CD4-positive, CD25-positive, alpha-beta regulatory T cell (primary cell): ENCODE measurements at regions not wholly inside any gene's neighbourhood (a gene's known extent, or its start where the extent isn't known, plus 50 kb on each side); places are given as distances from the start of the nearest gene placed in this dataset.
"Not testable (repeated sequence)": the region's sequence is repeated elsewhere in the genome, so short reads cannot be mapped to it uniquely, and the experiment has no call there.

ENCODE experiments used
- ATAC-seq, 2 donors: fragments of 150-1000 bp; cut with Tn5 transposase; one replicate each; pipeline ENCODE4 v1.10.0; 2021; ENCODE audit warnings: low read depth in 2 of 2, moderate number of reproducible peaks in 2 of 2, moderate library complexity in 1 of 2
- DNase-seq, 3 donors: peaks; one replicate each; pipeline versions ENCODE4 v3.0.0 to v3.0.0-alpha.2; 2012 to 2022; ENCODE audit warnings: mixed read lengths in 1 of 3
- H3K27ac ChIP-seq: one replicate; pipeline ENCODE4 v1.7.0; 2013; ENCODE audit warnings: mild to moderate bottlenecking, low read length; ENCODE audit not compliant: insufficient read depth, poor library complexity, severe bottlenecking
- H3K27me3 ChIP-seq: one replicate; pipeline ENCODE4 v1.7.0; 2013; ENCODE audit warnings: low read length; ENCODE audit not compliant: control insufficient read depth, insufficient read depth
- H3K36me3 ChIP-seq: one replicate; pipeline ENCODE4 v1.7.0; 2013; ENCODE audit warnings: mild to moderate bottlenecking, low read length, moderate library complexity; ENCODE audit not compliant: control insufficient read depth, insufficient read depth
- H3K4me1 ChIP-seq: 2 replicates; pipeline ENCODE4 v1.7.0; 2013; ENCODE audit warnings: mild to moderate bottlenecking, low read length; ENCODE audit not compliant: insufficient read depth, control insufficient read depth, poor library complexity, severe bottlenecking
- H3K4me3 ChIP-seq: one replicate; pipeline ENCODE4 v1.7.0; 2013; ENCODE audit warnings: low read depth, mild to moderate bottlenecking, low read length, moderate library complexity
- H3K9me3 ChIP-seq, 2 experiments: 1 replicate in 1 of 2; 2 replicates in 1 of 2; pipeline ENCODE4 v1.7.0; 2013; ENCODE audit warnings: low read length in 2 of 2, mild to moderate bottlenecking in 1 of 2, moderate library complexity in 1 of 2; ENCODE audit not compliant: control insufficient read depth in 2 of 2
- H3K27ac Mint-ChIP-seq, 3 donors: one replicate each; pipeline ENCODE4 v1.8.0; 2020 to 2022; ENCODE audit warnings: mild to moderate bottlenecking in 3 of 3, mixed read lengths in 3 of 3, moderate library complexity in 2 of 3
- H3K27me3 Mint-ChIP-seq: one replicate; pipeline ENCODE4 v1.8.0; 2022; ENCODE audit warnings: mild to moderate bottlenecking, mixed read lengths
- H3K36me3 Mint-ChIP-seq: one replicate; pipeline ENCODE4 v1.8.0; 2020; ENCODE audit warnings: mixed read lengths
- H3K4me1 Mint-ChIP-seq, 4 donors: one replicate each; pipeline ENCODE4 v1.8.0; 2020 to 2022; ENCODE audit warnings: mixed read lengths in 4 of 4, mild to moderate bottlenecking in 1 of 4
- H3K4me3 Mint-ChIP-seq, 4 donors: one replicate each; pipeline ENCODE4 v1.8.0; 2020 to 2022; ENCODE audit warnings: mild to moderate bottlenecking in 4 of 4, mixed read lengths in 4 of 4, moderate library complexity in 3 of 4
- H3K9me3 Mint-ChIP-seq, 7 donors: one replicate each; pipeline ENCODE4 v1.8.0; 2020 to 2022; ENCODE audit warnings: mixed read lengths in 7 of 7, mild to moderate bottlenecking in 3 of 7, moderate library complexity in 2 of 7

- no peak for ATAC-seq
- H3K27me3 Mint-ChIP-seq = peaks cover 39% of the 10 kb centered on the region
- no peaks in the 10 kb centered on the region for H3K4me1 Mint-ChIP-seq
Observed at GRCh38 chr2:204161886-204162285, 225.3 kb downstream of the ICOS start.

GRCh38 chr2:204166961-204167360, 230.4 kb downstream of the ICOS start:
- no peak overlapping the region for H3K27ac ChIP-seq
- Mint-ChIP-seq H3K9me3 (peaks cover 0 to 3% (median 0%) of the 10 kb centered on the region in 7 donors), H3K4me1 (no peaks in the 10 kb centered on the region), H3K27ac (no peak overlapping the region), H3K27me3 (peaks cover 22% of the 10 kb centered on the region), H3K36me3 (no peaks in the 10 kb centered on the region), H3K4me3 (no peak overlapping the region)
- H3K27me3 ChIP-seq = peaks cover 11% of the 10 kb centered on the region
- no peaks in the 10 kb centered on the region for H3K4me1 ChIP-seq
- DNase-seq (no peak), ATAC-seq (no peak)
- no peak overlapping the region for H3K4me3 ChIP-seq
- H3K36me3 ChIP-seq = no peaks in the 10 kb centered on the region
- H3K9me3 ChIP-seq = peaks cover 0 to 5% of the 10 kb centered on the region in 2 experiments

More at GRCh38 chr2:204161886-204162285, 225.3 kb downstream of the ICOS start:
- H3K4me3 Mint-ChIP-seq = no peak overlapping the region
- H3K27ac Mint-ChIP-seq = no peak overlapping the region
- no peaks in the 10 kb centered on the region for H3K36me3 Mint-ChIP-seq
- peaks cover 0 to 5% (median 1%) of the 10 kb centered on the region in 7 donors for H3K9me3 Mint-ChIP-seq
- no peaks in the 10 kb centered on the region for H3K4me1 ChIP-seq
- peaks cover 15% of the 10 kb centered on the region for H3K27me3 ChIP-seq
- DNase-seq = no peak
- H3K4me3 ChIP-seq = no peak overlapping the region
- H3K9me3 ChIP-seq = peaks cover 0 to 8% of the 10 kb centered on the region in 2 experiments
- H3K36me3 ChIP-seq = no peaks in the 10 kb centered on the region
- no peak overlapping the region for H3K27ac ChIP-seq

GRCh38 chr2:204167670-204168069, 231.1 kb downstream of the ICOS start:
- H3K27me3 ChIP-seq = peaks cover 14% of the 10 kb centered on the region
- DNase-seq, H3K9me3 Mint-ChIP-seq, H3K4me3 ChIP-seq, H3K9me3 ChIP-seq, H3K4me3 Mint-ChIP-seq, ATAC-seq, H3K36me3 Mint-ChIP-seq, H3K27ac ChIP-seq, H3K4me1 Mint-ChIP-seq, H3K27ac Mint-ChIP-seq, H3K36me3 ChIP-seq, H3K4me1 ChIP-seq: not testable (repeated sequence)
- peaks cover 19% of the 10 kb centered on the region for H3K27me3 Mint-ChIP-seq

GRCh38 chr2:204170411-204170810, 233.8 kb downstream of the ICOS start:
- no peak for DNase-seq
- H3K4me3 ChIP-seq = no peak overlapping the region
- Mint-ChIP-seq H3K9me3 (no peaks in the 10 kb centered on the region), H3K27ac (no peak overlapping the region), H3K36me3 (no peaks in the 10 kb centered on the region), H3K27me3 (peaks cover 25% of the 10 kb centered on the region), H3K4me1 (no peaks in the 10 kb centered on the region), H3K4me3 (no peak overlapping the region)
- no peak overlapping the region for H3K27ac ChIP-seq
- no peaks in the 10 kb centered on the region for H3K4me1 ChIP-seq
- peaks cover 20% of the 10 kb centered on the region for H3K27me3 ChIP-seq
- no peak for ATAC-seq
- no peaks in the 10 kb centered on the region for H3K9me3 ChIP-seq
- no peaks in the 10 kb centered on the region for H3K36me3 ChIP-seq

- no peak overlapping the region for H3K27ac ChIP-seq
- no peak for ATAC-seq
- H3K27me3 Mint-ChIP-seq = peaks cover 24% of the 10 kb centered on the region
- no peaks in the 10 kb centered on the region for H3K4me1 ChIP-seq
- H3K9me3 Mint-ChIP-seq = no peaks in the 10 kb centered on the region
- H3K36me3 Mint-ChIP-seq = no peaks in the 10 kb centered on the region
- no peak overlapping the region for H3K4me3 ChIP-seq
- H3K27me3 ChIP-seq = peaks cover 20% of the 10 kb centered on the region
- H3K9me3 ChIP-seq = no peaks in the 10 kb centered on the region
- H3K4me1 Mint-ChIP-seq = no peaks in the 10 kb centered on the region
- no peak for DNase-seq
- H3K27ac Mint-ChIP-seq = no peak overlapping the region
- no peak overlapping the region for H3K4me3 Mint-ChIP-seq
- H3K36me3 ChIP-seq = no peaks in the 10 kb centered on the region
Observed at GRCh38 chr2:204171432-204172144, 235.0 kb downstream of the ICOS start.

- Mint-ChIP-seq H3K27ac (no peak overlapping the region), H3K27me3 (peaks cover 23% of the 10 kb centered on the region), H3K36me3 (no peaks in the 10 kb centered on the region), H3K4me1 (no peaks in the 10 kb centered on the region), H3K4me3 (no peak overlapping the region), H3K9me3 (no peaks in the 10 kb centered on the region)
- no peaks in the 10 kb centered on the region for H3K36me3 ChIP-seq
- no peak overlapping the region for H3K27ac ChIP-seq
- no peaks in the 10 kb centered on the region for H3K4me1 ChIP-seq
- peaks cover 20% of the 10 kb centered on the region for H3K27me3 ChIP-seq
- H3K9me3 ChIP-seq = no peaks in the 10 kb centered on the region
- DNase-seq = no peak
- H3K4me3 ChIP-seq = no peak overlapping the region
- ATAC-seq = no peak
Observed at GRCh38 chr2:204172145-204172600, 235.6 kb downstream of the ICOS start.

GRCh38 chr2:204174034-204174433, 237.5 kb downstream of the ICOS start:
- Mint-ChIP-seq H3K27ac (no peak overlapping the region), H3K9me3 (no peaks in the 10 kb centered on the region), H3K4me3 (no peak overlapping the region), H3K4me1 (no peaks in the 10 kb centered on the region), H3K27me3 (peaks cover 39% of the 10 kb centered on the region), H3K36me3 (no peaks in the 10 kb centered on the region)
- Histone ChIP-seq H3K27me3 (peaks cover 27% of the 10 kb centered on the region), H3K27ac (no peak overlapping the region), H3K9me3 (no peaks in the 10 kb centered on the region), H3K4me1 (peaks cover 4% of the 10 kb centered on the region), H3K4me3 (no peak overlapping the region), H3K36me3 (no peaks in the 10 kb centered on the region)
- ATAC-seq (no peak), DNase-seq (no peak)
